H9 (cell line): ENCODE measurements at regions not wholly inside any gene's neighbourhood (a gene's known extent, or its start where the extent isn't known, plus 50 kb on each side); places are given as distances from the start of the nearest gene placed in this dataset.

Experiments
- DNase-seq: peaks from one replicate; pipeline ENCODE4 v3.0.0-alpha.2; 2017
- H2AFZ ChIP-seq: one replicate; pipeline ENCODE4 v1.6.1; 2013; ENCODE audit warnings: mild to moderate bottlenecking, low read length, control low read depth, moderate library complexity
- H2AK5ac ChIP-seq: 2 replicates; pipeline ENCODE4 v1.6.1; 2013; ENCODE audit warnings: low read length, control low read depth, mixed read lengths; ENCODE audit not compliant: insufficient read length
- H2BK120ac ChIP-seq: one replicate; pipeline ENCODE4 v1.6.1; 2013; ENCODE audit warnings: low read depth, mild to moderate bottlenecking, low read length, control low read depth, inconsistent platforms; ENCODE audit not compliant: poor library complexity, severe bottlenecking
- H2BK12ac ChIP-seq: 2 replicates; pipeline ENCODE4 v1.6.1; 2013; ENCODE audit warnings: low read length, control low read depth, mixed read lengths, low read depth; ENCODE audit not compliant: insufficient read length
- H2BK15ac ChIP-seq: 2 replicates; pipeline ENCODE4 v1.6.1; 2013; ENCODE audit warnings: low read depth, low read length, control low read depth
- H2BK20ac ChIP-seq: one replicate; pipeline ENCODE4 v1.6.1; 2013; ENCODE audit warnings: low read depth, mild to moderate bottlenecking, low read length, control low read depth, inconsistent platforms; ENCODE audit not compliant: poor library complexity, severe bottlenecking
- H2BK5ac ChIP-seq: 2 replicates; pipeline ENCODE4 v1.6.1; 2013; ENCODE audit warnings: low read length, control low read depth, mixed read lengths; ENCODE audit not compliant: insufficient read length
- H3K14ac ChIP-seq: 2 replicates; pipeline ENCODE4 v1.6.1; 2013; ENCODE audit warnings: low read length, control low read depth; ENCODE audit not compliant: insufficient read depth
- H3K18ac ChIP-seq: 2 replicates; pipeline ENCODE4 v1.6.1; 2013; ENCODE audit warnings: low read depth, mild to moderate bottlenecking, mixed read lengths, low read length, control low read depth; ENCODE audit not compliant: insufficient read length
- H3K23ac ChIP-seq: 2 replicates; pipeline ENCODE4 v1.6.1; 2013; ENCODE audit warnings: low read length, control low read depth, mixed read lengths, low read depth; ENCODE audit not compliant: insufficient read length
- H3K23me2 ChIP-seq: 2 replicates; pipeline ENCODE4 v1.6.1; 2013; ENCODE audit warnings: low read depth, mild to moderate bottlenecking, mixed read lengths, low read length, control low read depth; ENCODE audit not compliant: insufficient read length, poor library complexity, severe bottlenecking
- H3K27ac ChIP-seq: 2 replicates; pipeline ENCODE4 v1.5.1; 2013; ENCODE audit warnings: low read length, control low read depth, mixed read lengths, low read depth; ENCODE audit not compliant: insufficient read length
- H3K27me3 ChIP-seq: 2 replicates; pipeline ENCODE4 v1.6.1; 2013; ENCODE audit warnings: low read length, control low read depth, inconsistent platforms; ENCODE audit not compliant: insufficient read depth
- H3K4ac ChIP-seq: 2 replicates; pipeline ENCODE4 v1.6.1; 2013; ENCODE audit warnings: low read depth, mild to moderate bottlenecking, control low read depth, inconsistent platforms, low read length, moderate library complexity
- H3K4me1 ChIP-seq: 2 replicates; pipeline ENCODE4 v1.6.1; 2013; ENCODE audit warnings: low read length, control low read depth, inconsistent platforms; ENCODE audit not compliant: insufficient read depth
- H3K4me2 ChIP-seq: 2 replicates; pipeline ENCODE4 v1.6.1; 2013; ENCODE audit warnings: low read length, control low read depth, mixed read lengths; ENCODE audit not compliant: insufficient read length, insufficient read depth
- H3K56ac ChIP-seq: 2 replicates; pipeline ENCODE4 v1.6.1; 2013; ENCODE audit warnings: low read depth, mild to moderate bottlenecking, mixed read lengths, low read length, control low read depth; ENCODE audit not compliant: insufficient read length
- H3K79me1 ChIP-seq: 2 replicates; pipeline ENCODE4 v1.6.1; 2013; ENCODE audit warnings: low read depth, mild to moderate bottlenecking, moderate library complexity, low read length, control low read depth, inconsistent platforms; ENCODE audit not compliant: insufficient read depth, poor library complexity, severe bottlenecking
- H3K79me2 ChIP-seq: 2 replicates; pipeline ENCODE4 v1.6.1; 2013; ENCODE audit warnings: low read length, control low read depth, inconsistent platforms; ENCODE audit not compliant: insufficient read depth
- H3K9ac ChIP-seq: 2 replicates; pipeline ENCODE4 v1.6.1; 2013; ENCODE audit warnings: low read length, control low read depth, mixed read lengths; ENCODE audit not compliant: insufficient read length; ENCODE audit errors: extremely low read depth
- H3K9me3 ChIP-seq: one replicate; pipeline ENCODE4 v1.6.1; 2013; ENCODE audit warnings: low read depth, low read length, inconsistent platforms; ENCODE audit not compliant: control insufficient read depth
- H3T11ph ChIP-seq: one replicate; pipeline ENCODE4 v1.6.1; 2013; ENCODE audit warnings: mild to moderate bottlenecking, low read length, control low read depth, inconsistent platforms
- H4K20me1 ChIP-seq: one replicate; pipeline ENCODE4 v1.6.1; 2013; ENCODE audit not compliant: control insufficient read depth, insufficient read length, insufficient read depth
- H4K5ac ChIP-seq: 2 replicates; pipeline ENCODE4 v1.6.1; 2013; ENCODE audit warnings: low read depth, mild to moderate bottlenecking, mixed read lengths, low read length, control low read depth; ENCODE audit not compliant: insufficient read length
- H4K8ac ChIP-seq: replicated peaks from 2 replicates; pipeline ENCODE4 v1.6.1; 2013; ENCODE audit warnings: low read length, control low read depth, mixed read lengths, low read depth; ENCODE audit not compliant: insufficient read length
- H4K91ac ChIP-seq: 2 replicates; pipeline ENCODE4 v1.6.1; 2013; ENCODE audit warnings: low read depth, mild to moderate bottlenecking, moderate library complexity, mixed read lengths, low read length, control low read depth; ENCODE audit not compliant: insufficient read length
- H3K27ac Mint-ChIP-seq, 3 experiments: 2 replicates in 2 of 3; 3 replicates in 1 of 3; pipeline ENCODE4 v1.8.0; 2020 to 2021; ENCODE audit warnings: mixed read lengths in 3 of 3, mild to moderate bottlenecking in 1 of 3, moderate library complexity in 1 of 3
- H3K27me3 Mint-ChIP-seq: 2 replicates; pipeline ENCODE4 v1.8.0; 2021; ENCODE audit warnings: low read depth, mild to moderate bottlenecking, moderate library complexity, mixed read lengths
- H3K36me3 Mint-ChIP-seq, 3 experiments: 2 replicates in 2 of 3; 3 replicates in 1 of 3; pipeline ENCODE4 v1.8.0; 2020 to 2021; ENCODE audit warnings: low read depth in 3 of 3, mixed read lengths in 3 of 3; ENCODE audit not compliant: insufficient read depth in 1 of 3
- H3K4me1 Mint-ChIP-seq, 2 experiments: 2 replicates each; pipeline ENCODE4 v1.8.0; 2020; ENCODE audit warnings: mixed read lengths in 2 of 2
- H3K4me3 Mint-ChIP-seq, 2 experiments: 2 replicates in 1 of 2; 3 replicates in 1 of 2; pipeline ENCODE4 v1.8.0; 2020 to 2021; ENCODE audit warnings: mild to moderate bottlenecking in 2 of 2, mixed read lengths in 2 of 2, moderate library complexity in 1 of 2
- H3K9me3 Mint-ChIP-seq, 2 experiments: 2 replicates in 1 of 2; 3 replicates in 1 of 2; pipeline ENCODE4 v1.8.0; 2020; ENCODE audit warnings: mild to moderate bottlenecking in 2 of 2, mixed read lengths in 2 of 2, moderate library complexity in 1 of 2
- WGBS: extraction: QIAGEN DNeasy Blood & Tissue Kit; methylation state at CpG from one replicate; pipeline ENCODE4 v1.1.7; 2013; ENCODE audit warnings: missing lambda C conversion rate, low lambda C conversion rate, mixed read lengths; ENCODE audit not compliant: insufficient read length; ENCODE audit errors: extremely low coverage; 5-methylcytosine and 5-hydroxymethylcytosine counted together
- TF ChIP-seq, protein P1 (sequence below): fragments of 200-600 bp; sonication (generic); conservative IDR thresholded peaks from 3 replicates; pipeline ENCODE4 v1.8.0; 2021; ENCODE audit warnings: antibody characterized with exemption, mild to moderate bottlenecking

DNA sequence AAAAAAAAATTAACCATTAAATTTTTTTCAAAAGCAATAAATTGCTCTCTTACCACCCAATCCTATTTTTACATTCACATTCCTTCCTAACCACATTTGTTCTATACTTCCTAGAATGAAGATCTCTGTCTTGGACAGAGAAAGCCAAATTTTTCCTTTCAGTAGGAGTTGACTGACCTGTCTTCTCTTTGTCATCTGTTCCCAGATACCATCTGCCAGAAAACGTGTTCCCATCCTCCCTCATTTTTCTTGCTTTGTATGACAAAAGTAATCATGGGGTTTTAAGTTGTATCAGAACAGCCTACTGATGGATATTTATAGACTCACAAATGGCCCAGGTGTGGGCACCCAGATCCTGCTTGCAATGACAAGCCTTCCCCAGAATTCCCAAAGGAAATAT lies 182.1 kb downstream of the CYP26B1 start:
- Histone ChIP-seq H3K27ac (no peak overlapping the region), H2BK120ac (no peak overlapping the region), H3K4me1 (no peaks in the 10 kb centered on the region), H4K20me1 (no peaks in the 10 kb centered on the region), H2BK12ac (no peak overlapping the region), H2AFZ (no peak overlapping the region), H3K79me2 (no peaks in the 10 kb centered on the region), H2AK5ac (no peak overlapping the region), H3K4ac (no peak overlapping the region), H3K23ac (no peak overlapping the region), H3K9ac (no peak overlapping the region), H3K14ac (no peak overlapping the region), H2BK20ac (no peak overlapping the region), H3K27me3 (no peaks in the 10 kb centered on the region), H3K23me2 (no peaks in the 10 kb centered on the region), H3K9me3 (no peaks in the 10 kb centered on the region), H3K18ac (no peak overlapping the region), H3K4me2 (no peak overlapping the region), H3T11ph (no peak overlapping the region), H2BK5ac (no peak overlapping the region), H3K79me1 (no peaks in the 10 kb centered on the region), H2BK15ac (no peak overlapping the region), H4K91ac (no peak overlapping the region), H3K56ac (no peak overlapping the region), H4K8ac (no peak overlapping the region), H4K5ac (no peak overlapping the region)
- Mint-ChIP-seq H3K27ac (no peak overlapping the region), H3K27me3 (peaks cover 7% of the 10 kb centered on the region), H3K9me3 (no peaks in the 10 kb centered on the region), H3K4me1 (peaks cover 0 to 3% of the 10 kb centered on the region in 2 experiments; a peak in 2 of 4 replicates), H3K4me3 (no peak overlapping the region), H3K36me3 (no peaks in the 10 kb centered on the region)
- TF ChIP-seq, protein P1, sequence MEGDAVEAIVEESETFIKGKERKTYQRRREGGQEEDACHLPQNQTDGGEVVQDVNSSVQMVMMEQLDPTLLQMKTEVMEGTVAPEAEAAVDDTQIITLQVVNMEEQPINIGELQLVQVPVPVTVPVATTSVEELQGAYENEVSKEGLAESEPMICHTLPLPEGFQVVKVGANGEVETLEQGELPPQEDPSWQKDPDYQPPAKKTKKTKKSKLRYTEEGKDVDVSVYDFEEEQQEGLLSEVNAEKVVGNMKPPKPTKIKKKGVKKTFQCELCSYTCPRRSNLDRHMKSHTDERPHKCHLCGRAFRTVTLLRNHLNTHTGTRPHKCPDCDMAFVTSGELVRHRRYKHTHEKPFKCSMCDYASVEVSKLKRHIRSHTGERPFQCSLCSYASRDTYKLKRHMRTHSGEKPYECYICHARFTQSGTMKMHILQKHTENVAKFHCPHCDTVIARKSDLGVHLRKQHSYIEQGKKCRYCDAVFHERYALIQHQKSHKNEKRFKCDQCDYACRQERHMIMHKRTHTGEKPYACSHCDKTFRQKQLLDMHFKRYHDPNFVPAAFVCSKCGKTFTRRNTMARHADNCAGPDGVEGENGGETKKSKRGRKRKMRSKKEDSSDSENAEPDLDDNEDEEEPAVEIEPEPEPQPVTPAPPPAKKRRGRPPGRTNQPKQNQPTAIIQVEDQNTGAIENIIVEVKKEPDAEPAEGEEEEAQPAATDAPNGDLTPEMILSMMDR, result no peak
- no peak for DNase-seq
- WGBS, result no CpG with 5 or more reads among the region's 1 CpG
